Nucleus accumbens (tissue), 56 donors: ENCODE measurements at regions not wholly inside any gene's neighbourhood (a gene's known extent, or its start where the extent isn't known, plus 50 kb on each side); places are given as distances from the start of the nearest gene placed in this dataset.

Source experiments
- DNase-seq, 56 donors: peaks; one replicate each; lab custom pipeline; 2025; lab: John Stamatoyannopoulos, UW

DNA sequence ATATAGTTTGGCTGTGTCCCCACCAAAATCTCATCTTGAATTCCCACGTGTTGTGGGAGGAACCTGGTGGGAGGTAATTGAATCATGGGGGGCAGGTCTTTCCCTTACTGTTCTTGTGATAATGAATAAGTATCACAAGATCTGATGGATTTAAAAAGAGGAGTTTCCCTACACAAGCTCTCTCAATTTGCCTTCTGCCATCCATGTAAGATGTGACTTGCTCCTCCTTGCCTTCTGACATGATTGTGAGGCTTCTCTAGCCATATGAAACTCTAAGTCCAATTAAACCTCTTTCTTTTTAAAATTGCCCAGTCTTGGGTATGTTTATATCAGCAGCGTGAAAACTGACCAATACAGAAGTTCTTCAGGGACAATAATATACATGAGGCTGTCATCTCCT, 425.1 kb downstream of the PABPC4L start:
- DNase-seq: no peak

DNA sequence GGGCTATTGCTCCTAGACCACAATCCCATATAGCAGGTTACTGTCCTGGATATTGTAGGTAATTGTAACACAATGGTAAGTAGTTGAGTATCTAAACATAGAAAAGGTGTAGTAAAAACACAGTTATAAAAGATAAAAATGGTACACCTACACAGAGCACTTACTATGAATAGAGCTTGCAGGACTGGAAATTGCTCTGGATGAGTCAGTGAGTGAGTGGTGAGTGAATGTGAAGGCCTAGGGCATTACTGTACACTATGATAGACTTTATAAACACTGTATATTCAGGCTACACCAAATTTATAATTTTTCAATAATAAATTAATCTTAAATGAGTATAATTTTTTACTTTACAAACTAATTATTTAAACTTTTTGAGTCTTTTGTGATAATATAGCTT, 425.7 kb downstream of the PABPC4L start:
- no peak for DNase-seq

DNA sequence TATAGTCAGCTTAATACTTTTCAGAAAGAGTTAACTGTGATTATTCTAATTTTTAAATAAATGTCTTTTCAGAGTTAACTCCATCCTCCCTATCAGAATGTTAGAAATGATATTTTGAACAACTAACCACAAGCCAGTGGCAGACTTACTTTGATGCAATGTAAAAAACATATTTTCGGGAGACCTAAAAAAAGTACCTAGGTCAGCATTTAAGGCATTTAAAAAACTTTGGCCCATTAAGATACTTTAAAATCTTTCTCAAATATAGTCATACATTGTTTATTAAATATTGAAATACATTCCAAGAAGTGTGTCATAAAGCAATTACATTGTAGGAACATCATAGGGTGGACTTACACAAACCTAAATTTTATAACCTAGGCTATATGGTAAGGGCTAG, 426.1 kb downstream of the PABPC4L start:
- no peak for DNase-seq

DNA sequence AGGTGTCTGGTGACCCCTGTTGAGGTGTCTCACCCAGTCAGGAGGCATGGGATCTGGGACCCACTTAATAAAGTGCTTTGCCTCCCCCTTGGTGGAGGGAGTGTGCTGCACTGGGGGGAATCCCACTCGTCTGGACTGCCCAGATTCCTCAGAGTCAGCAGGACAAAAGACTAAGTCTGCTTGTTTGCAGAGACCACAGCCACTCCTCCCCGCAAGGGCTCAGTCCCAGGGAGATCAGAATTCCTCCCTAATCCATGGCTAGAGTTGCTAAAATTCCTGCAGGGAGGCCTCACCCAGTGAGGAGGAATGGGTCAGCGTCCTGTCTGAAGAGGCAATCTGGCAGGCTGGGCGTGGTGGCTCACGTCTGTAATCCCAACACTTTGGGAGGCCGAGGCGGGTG, 442.2 kb downstream of the PABPC4L start:
- DNase-seq: no peak

DNA sequence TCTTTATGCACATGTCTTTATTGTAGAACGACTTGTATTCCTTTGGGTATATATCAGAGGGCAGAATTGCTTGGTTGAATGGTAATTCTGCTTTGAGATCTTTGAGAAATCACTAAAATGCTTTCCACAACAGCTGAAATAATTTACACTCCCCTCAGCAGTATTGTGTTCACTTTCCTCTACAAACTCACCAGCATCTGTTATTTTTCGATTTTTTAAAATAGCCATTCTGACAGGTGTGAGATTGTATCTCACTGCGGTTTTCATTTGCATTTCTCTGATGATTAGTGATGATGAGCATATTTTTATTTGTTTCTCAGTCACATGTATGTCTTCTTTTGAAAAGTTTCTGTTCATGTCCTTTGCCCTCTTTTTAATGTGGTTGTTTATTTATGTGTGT, 459.8 kb downstream of the PABPC4L start:
- no peak for DNase-seq

DNA sequence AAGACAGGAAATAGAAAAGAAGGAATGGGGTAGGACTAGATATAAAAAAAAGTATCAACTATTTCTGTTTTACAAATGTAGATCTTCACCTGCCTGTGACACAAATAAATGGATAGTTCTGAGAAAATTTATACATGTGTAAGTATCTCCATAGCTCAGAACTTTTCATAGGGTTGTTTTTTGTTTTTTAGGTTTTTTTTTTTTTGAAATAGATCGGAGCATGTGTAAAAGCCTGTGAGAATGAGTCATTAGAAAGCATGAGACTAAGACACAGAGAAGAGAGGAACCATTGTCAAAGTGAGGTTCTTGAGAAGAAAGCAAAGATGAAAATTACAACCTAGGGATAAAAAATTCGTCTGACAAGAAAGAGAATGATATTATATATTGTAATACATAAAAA, 481.6 kb downstream of the PABPC4L start:
- no peak for DNase-seq

DNA sequence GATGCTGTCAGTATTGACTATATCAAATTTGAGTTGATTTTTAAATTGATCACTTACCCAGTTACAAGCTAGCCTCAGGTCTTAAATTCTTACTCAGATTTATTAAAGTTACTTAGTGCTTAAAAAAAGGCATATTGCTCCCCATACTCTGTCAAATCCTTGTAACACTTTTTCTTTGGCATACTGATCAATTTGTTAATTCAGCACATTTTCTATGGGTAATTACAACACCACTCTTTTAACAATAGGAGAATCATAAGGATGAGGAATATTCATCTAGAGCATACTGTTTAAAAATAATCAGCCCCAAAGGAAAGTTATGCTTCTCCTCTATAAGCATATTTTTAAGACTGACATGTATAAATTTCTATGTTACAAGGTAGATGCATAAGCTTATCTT, 482.5 kb downstream of the PABPC4L start:
- DNase-seq: no peak

DNA sequence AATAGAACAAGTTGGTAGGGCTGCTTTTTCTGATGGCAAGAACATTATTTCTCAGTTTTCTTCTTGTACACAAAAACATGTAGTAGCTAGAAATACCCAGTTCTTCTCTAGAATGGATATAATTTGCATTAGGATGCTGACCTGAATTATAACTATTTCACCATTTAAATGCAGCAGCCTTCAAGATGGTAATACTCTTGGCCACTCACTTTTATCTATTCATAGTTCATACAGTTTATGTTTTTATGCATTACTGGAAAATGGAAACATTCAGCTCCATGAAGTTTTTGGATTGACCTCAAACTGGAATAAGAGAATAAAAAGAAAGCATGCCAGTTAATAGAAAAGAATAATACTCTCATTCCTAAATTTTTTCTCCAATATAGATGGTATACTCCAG, 487.4 kb downstream of the PABPC4L start:
- DNase-seq: no peak

DNA sequence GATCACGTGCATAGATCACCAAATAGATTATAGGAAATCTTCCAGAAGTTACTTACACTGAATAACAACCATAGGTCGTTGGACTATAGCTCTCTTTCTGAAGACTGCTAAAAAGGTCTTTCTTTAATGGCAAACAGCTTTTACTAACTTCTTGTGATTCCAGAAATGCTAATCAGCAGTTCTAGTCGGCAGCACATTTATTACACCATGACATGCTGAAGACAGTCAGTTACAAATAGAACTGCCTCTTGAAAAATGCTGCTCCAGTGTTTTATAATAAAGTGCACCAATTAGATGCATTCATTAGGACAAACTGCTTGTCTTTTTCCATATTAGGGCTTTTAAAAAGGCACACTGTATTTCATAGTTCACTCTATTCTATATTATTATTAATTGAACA, 488.2 kb downstream of the PABPC4L start:
- no peak for DNase-seq

DNA sequence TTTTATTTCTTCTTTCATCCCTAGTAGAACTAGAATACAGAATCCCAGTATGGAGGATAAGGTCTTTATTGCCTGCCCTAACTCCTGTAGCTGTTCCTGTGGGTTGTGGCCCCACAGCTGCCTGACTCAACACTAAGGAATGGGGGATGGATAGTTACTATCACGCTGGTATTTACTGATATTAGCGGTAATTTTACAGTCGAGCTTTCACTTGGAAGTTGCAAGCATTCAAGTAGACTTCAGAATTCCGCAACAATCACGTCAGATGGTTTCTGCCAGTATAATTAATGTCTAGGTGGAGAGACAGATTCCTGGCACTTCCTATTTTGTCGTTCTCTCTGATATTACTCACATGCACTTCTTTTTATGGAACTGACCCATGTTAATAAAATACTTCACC, 489.8 kb downstream of the PABPC4L start:
- DNase-seq: no peak

DNA sequence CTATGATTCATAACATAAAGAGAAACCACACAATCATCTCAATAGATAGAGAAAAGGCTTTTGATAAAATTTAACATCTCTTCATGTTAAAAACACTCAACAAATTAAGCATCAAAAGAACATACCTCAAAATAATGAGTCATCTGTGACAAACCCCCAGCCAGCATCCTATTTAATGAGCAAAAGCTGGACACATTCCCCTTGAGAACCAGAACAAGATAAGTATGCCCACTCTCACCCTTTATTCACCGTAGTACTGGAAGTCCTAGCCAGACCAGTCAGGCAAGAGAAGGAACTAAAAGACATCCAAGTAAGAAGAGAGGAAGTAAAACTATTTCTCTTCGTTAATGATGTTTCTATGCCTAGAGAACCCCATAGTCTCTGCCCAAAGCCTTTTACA, 507.2 kb downstream of the PABPC4L start:
- DNase-seq: no peak

DNA sequence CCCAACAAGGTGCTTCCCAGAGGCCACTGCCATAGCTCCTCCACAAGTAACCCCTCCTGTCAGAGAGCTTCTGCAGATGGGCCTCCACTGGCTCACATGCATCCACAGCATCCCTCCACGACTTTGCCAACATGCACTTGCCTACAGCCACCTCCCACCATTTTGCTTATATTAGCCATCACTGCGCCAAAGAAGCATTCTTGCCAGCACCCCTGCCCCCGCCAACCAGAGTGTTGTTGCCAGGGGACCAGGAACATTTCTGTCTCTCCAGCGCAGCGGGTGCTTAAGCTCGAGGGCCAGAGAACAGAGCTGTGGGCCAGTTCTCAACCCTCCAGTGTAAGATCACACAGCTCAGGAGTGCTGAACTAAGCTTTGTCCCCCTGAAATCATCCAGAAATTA, 517.6 kb downstream of the PABPC4L start:
- no peak for DNase-seq

DNA sequence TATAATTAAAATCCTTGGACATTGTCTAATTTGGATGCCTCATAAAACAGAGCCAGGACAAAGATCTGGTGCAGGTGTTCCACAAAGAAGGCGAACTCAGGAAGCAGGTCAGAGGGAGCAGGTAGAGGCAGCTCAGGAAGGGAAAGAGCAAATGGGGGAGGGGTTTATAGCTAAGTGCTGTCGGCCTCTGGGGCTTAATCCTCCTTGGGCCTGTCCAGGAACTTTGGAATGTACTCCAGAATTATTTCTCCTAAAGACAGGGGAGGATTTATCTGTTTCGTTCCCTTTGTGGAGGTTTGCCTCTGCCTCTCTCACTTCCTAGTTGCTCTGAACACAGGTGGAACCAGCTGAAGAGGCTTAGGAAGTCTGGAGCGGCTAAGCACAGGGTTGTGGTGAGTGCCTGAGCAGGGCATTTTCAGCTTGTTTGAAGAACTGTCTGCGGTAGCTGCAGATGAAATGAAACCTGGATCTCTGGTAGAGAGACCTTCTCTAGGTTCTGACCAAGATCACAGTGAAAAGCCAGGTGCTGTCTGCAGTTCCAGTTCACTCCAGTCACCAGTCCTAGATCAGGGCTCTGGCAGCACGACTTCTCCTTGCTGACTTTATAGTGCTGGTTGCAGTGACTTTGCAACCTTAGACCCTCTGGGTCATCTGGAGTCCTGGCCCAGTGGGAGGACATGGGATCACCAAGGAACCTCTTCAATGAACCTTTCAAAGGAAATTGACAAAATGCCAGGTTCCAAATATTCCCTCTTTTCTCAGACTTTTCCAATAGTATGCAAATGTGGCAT, 519.2 kb downstream of the PCDH10 start:
- no peak for DNase-seq

DNA sequence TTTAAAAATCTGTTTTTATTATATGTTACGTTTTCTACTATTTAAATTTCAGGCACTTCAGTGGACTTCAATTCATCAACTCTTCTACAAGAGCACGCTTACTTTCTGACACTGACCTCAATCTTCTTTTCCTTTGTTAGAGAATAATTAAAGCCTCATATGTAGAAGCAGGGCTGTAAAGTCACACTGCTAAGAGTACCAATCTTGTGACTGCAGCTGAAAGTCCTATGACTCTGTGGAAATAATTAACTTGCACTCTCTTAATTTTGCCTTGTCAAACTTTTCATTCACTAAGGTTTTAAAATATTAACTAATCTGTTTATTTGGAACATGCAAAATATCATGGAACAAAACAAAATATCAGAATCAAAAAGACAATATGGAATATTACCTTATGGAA, 498.1 kb downstream of the PCDH10 start:
- no peak for DNase-seq

DNA sequence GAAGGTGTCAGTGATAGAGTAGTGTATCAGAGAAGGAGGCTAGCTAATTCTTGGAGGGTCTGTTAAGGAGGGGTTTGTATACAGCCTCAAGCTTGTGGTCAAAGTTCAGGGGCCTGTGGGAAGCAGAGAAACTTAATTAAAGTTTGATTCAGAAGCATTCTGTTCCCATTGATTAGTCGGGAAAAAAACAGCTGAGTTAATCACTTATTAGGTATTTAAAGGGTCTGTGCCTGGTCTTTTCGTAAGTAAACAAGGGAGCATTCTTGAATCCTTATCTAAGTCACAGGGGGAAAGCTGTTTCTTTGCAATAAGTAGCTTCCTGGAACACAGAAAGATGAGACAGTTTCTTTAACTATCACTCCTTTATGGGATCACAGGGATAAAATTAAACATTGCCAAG, 492.1 kb downstream of the PCDH10 start:
- DNase-seq: no peak

DNA sequence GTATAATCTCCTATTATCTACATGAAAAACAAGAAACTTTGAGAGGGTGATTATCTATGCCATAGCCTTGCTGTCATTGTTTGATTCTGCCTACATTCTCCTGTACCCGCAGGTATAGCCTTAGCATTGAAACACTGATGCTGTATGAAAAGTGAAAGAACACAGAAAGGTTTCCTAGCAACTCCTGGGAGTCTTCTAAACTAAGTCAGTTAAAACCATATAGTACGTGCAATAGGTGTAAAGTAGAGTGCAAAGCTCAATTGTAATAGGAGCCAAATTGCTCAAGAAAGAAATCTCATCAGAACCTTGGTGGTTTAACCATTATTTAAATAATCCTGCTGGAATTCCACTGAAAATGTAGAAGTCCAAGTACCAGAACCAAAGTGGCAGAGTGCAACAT, 489.7 kb downstream of the PCDH10 start:
- no peak for DNase-seq

DNA sequence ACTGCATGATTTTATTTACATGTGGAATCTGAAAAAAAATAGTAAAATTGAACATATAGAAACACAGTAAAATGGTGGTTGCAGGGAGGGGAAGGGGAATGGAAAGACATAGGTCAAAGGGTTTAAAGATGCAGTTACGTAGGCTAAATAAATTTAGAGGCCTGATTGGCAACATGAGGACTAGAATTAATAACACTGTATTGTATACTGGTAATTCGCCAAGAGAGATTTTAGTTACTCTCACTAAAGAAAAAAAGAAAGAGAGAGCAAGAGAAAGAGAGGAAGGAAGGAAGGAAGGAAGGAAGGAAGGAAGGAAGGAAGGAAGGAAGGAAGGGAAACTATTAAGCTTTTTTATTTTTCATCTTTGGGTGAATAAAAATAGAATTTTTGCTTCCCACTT, 488.1 kb downstream of the PCDH10 start:
- no peak for DNase-seq

DNA sequence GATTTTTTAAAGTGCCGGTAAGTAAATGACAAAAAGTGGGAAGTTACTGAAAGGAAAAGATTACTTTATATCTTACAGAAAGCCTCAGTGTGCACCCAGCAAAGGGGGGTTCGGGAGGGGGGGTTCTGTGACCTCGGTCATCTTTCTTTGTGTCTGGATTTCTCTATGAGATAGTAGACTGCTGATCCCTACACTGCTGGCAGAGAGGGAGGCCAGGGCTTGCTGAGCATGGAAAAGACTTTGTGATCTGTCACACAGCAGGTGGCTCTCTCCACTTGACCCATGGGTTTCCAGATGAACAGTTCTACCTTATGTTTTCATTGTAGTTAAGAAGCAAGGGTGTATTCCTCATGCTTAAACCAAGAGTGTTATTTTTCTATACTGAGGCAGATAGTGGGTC, 475.6 kb downstream of the PCDH10 start:
- DNase-seq: no peak

DNA sequence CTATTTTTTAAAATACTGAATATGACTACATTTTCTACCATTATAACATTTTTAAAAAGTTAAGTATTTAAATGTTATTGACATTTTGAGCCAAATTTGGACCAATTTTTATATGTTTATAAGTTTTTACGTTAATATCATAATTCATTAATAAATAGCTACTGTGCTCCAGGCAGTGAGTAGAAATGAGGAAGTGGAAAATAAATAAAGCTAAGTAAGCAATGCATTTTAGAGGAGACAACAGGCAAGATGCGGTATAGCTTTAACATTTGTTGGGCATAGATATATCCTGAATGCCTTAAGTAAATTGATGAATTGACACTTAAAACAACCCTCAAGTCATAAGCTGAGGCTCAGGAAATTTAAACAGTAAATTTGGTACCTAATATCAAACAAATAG, 474.8 kb downstream of the PCDH10 start:
- no peak for DNase-seq

DNA sequence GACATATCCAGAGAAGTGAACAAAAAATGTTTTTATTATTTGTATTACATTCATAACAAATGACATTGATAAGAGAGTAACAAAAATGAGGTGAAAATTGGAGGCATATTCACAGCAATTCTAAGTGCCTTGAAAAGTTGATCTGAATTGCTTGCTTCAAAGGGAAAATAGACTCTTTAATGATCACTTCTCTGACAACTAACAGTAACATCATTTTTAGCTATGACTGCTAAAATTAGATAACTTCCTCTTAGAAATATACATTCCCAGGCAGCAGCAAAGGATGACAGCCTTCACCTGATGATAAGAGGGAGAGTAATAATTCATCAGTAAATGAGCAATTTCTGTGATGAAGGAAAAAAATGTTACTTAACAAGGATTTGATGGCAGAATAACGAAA, 472.5 kb downstream of the PCDH10 start:
- DNase-seq: no peak

DNA sequence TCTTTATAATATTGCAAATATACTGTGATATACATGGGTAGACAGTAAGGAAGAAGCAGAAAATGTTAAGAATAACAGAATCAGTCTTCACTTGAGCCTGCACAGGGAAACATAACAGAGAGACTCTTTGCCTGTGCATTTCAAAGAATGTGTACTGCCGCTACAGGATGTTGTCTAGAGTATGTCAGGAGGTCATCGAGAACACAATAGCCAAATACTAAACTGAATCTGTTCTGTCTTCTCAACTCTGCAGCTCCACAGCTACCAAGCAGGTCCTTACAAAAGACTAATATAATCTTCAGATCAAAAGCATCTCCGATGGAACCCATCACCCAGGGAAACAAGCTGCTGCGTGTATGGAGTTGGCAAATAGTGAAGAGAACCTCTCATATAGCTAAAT, 471.5 kb downstream of the PCDH10 start:
- DNase-seq: no peak

DNA sequence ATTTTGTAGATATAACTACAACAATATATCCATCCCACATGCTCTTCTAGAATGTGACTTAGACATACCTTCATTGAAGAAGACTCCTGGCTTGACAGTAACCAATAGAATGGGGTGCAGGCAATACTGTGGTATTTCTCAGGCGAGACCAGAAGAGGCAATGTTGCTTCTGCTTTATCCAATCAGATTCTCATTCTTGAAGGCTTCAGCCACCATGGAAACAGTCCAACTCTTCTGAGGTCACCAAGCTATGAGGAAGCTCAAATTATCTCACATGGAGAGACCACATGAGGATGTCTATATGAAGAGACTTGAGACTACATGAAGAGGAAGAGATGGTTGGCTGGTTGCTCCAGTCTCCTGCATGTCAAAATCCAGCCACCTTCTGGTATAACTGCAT, 469.9 kb downstream of the PCDH10 start:
- no peak for DNase-seq

DNA sequence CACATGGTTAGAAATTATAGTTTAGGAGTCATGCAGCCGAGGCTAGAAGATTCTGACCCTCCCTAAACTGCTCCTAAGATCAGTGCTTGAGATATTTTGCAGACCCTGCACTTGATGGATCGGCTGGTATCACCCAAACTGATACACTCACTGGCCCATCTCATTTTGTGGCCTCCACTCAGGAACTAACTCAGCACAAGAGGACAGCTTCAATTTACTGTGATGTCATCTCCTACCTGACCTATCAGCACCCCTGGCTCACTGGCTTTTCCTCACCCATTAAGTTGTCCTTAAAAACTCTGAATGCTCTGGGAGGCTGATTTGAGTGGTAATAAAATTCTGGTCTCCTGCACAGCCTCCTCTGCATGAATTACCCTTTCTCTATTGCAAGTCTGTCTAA, 450.9 kb downstream of the PCDH10 start:
- no peak for DNase-seq
